Left forelimb (tissue), 1 donor: ENCODE measurements at regions not wholly inside any gene's neighbourhood (a gene's known extent, or its start where the extent isn't known, plus 50 kb on each side); places are given as distances from the start of the nearest gene placed in this dataset.

ENCODE experiments used
- DNase-seq: peaks from one replicate; pipeline ENCODE4 v3.0.0-alpha.2; 2018; ENCODE audit warnings: low spot score

- no peak for DNase-seq
These were observed 130.1 kb upstream of the INHBA start for GRCh38 chr7:41832941-41833340.

DNA sequence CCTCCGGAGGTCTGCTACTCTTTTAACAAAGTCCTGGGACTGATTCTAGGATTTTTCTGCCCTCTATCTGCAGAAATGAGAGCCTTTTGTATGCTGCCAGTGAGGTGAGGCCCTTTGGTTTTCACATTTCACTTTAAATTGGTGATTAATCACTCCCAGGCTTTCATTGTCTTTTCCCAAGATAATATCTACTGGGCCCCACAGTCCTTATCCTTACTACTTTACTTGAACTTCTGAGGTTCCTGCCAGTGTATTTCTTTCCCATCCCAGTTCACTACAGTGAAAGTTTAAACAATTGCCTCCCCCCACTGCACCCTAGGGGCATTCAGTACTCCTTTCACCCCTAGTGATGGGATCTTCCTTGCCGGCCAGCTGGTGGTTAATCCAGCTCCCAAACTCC, 127.4 kb upstream of the INHBA start:
- no peak for DNase-seq

DNA sequence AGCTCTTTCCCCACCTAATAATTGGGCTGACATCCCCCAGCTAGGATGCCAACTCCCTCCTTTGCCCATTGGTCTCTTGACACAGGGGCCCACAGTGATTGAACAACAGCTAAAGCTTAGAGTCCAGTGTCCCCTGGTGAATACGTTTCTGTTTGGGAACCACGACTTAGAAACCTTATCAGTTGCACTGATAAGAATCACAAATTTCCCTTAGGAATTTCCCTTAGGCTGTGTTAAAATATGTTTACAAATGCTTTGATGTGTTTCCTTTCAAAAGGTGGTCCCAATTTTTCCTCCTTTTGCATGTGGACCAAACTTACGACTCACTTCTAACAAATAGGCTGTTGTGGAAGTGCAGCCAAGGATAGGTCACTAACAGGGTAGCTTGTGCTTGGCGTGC, 126.0 kb upstream of the INHBA start:
- no peak for DNase-seq

DNA sequence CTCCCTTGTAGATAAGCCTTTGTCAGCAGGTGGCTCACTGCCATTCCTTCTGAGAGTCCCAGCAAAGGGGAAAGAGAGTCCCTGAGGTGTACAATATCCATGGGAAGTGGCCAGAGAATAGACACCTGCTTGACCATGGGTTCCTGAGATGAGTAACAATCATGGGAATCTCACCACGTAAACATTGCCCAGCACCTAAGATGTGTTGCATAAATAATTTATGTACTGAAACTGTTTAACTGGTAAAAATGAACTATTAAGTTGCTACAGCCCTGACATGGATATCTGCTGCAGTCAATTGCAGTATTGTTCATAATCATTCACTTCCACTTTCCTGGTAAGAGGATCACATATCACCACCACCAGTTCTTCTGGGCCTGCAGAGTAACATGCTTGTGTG, 123.8 kb upstream of the INHBA start:
- no peak for DNase-seq

- DNase-seq, result no peak
These were observed 123.1 kb upstream of the INHBA start for GRCh38 chr7:41825927-41826480.

DNA sequence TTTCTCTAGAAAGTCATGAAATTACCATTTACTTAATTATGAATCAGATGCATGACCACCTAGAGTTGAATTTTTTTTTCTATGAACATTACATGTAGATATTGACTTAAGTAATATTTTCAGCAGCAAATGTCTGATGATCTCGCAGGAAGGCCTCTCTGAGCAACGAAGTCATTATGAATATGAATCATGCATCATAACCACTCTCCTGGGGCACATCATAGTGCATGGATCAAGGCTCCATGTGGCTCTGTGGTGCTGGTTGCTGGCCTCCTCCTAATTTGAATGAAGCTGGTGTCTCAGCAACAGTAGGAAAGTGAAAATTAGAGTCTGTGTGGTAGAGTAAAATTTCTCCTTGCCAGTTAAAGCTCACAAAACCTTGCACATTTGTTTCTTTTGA, 121.4 kb upstream of the INHBA start:
- DNase-seq, result no peak

- no peak for DNase-seq
These were observed 119.4 kb upstream of the INHBA start for GRCh38 chr7:41822259-41822817.

GRCh38 chr7:41821521-41822213, 118.8 kb upstream of the INHBA start:
- DNase-seq, result no peak

DNA sequence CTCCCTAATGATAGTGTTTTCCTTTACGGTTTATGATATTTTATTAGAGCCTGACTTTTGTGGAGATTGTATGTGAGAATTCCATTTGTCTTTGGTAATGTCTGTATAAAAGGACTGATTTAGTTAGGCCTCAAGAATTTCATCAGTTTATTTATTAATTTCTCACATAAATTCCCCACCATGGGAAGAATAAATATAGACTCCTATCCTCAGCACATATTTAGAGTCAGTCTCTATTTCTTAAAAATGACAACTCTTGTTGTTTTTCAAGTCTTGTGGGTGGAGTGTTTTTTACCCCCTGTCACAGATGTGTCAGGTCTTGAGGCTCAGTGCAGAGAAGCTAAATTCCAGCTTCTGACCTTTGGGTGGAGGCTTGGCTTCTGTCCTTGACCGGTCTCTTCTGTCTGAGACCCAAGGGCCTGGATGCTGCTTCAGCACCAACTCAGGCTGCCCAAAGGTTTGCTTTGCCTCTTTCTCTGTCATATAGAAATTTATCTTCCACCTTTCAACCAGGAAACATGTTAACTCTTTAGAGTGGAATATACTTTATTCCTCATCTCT, 117.3 kb upstream of the INHBA start:
- no peak for DNase-seq

GRCh38 chr7:41819645-41820044, 116.8 kb upstream of the INHBA start:
- no peak for DNase-seq

DNA sequence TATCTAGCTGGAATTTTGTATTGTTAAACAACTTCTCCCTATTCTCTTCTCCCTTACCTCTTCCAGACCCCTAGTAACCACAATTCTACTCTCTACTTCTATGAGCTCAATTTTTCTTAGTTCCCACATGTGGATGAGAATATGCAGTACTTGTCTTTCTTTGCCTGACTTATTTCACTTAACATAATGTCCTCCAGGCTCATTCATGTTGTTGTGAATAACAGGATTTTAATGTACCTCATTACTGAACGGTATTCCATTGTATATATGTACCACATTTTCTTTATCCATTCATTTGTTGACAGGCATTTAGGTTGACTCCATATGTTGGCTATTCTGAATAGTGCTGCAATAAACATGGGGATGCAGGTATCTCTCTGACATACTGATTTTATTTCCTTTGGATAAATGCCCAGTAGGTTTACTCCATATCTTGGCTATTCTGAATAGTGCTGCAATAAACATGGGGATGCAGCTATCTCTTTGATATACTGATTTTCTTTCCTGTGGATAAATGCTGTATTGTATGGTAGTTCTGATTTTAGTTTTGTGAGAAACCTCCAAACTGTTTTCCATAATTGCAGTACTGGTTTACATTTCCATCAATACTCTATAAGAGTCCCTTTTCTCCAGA, 116.0 kb upstream of the INHBA start:
- no peak for DNase-seq

GRCh38 chr7:41817386-41817785, 114.5 kb upstream of the INHBA start:
- DNase-seq, result no peak

DNA sequence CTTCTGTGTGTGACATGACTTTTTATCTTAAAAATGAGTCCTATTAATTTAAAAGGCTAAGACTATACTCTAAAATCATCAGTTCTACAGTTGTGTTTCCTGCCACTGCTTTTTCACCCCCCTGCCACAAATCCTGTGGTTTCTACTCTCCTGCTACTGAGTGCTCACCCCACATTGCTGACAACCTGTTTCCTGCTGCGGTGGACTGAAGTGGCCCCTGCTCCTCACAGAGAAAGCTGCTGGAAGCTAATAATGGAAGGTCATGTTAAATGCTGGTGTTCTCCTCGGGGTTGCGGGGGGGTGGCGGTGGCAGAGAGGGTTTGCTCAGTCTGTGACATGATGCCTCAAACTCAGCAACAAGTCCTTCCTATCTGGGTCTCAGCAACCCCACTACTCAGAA, 113.2 kb upstream of the INHBA start:
- no peak for DNase-seq

DNA sequence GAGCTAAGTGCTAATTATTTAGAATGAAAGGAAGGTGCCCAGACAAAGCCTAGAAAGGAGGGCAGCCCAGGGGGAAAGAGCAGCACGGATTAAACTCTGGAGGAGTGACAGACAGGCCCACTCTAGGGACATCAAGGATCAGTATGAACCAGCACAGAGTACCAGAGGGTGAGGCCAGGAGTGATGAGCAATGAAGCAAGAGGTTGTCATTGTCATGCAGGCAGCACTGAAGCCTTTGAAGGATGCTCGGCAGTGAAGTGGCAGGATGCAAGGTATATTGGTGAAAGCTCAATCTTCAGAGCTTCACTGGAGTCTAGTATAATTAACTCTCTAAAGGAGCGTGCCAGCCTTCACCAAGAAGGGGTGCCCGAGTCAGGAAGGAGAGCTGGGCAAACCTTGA, 112.0 kb upstream of the INHBA start:
- DNase-seq, result no peak

DNA sequence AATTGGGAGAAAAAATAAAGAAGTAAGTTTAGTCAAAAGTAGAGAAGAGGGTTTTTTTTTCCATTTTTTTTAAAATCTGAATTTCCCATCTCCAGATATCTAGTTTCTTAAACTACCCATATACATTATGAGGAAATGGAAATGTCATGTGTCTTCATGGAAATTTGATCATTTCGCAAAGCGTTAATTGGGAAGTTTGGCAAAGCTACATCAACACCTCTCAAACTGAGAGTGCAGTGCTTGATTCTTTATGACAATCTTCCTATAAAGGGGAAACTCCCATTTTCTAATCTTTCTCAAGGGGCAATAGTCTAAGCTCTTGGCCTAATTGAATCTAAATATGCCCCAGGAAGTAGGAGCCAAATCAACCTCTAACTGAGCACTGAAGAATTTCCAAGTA, 110.4 kb upstream of the INHBA start:
- DNase-seq, result no peak

- no peak for DNase-seq
These were observed 109.1 kb upstream of the INHBA start for GRCh38 chr7:41811941-41812340.

GRCh38 chr7:41809940-41810576, 107.2 kb upstream of the INHBA start:
- DNase-seq, result no peak

GRCh38 chr7:41809529-41809939, 106.6 kb upstream of the INHBA start:
- DNase-seq, result no peak

DNA sequence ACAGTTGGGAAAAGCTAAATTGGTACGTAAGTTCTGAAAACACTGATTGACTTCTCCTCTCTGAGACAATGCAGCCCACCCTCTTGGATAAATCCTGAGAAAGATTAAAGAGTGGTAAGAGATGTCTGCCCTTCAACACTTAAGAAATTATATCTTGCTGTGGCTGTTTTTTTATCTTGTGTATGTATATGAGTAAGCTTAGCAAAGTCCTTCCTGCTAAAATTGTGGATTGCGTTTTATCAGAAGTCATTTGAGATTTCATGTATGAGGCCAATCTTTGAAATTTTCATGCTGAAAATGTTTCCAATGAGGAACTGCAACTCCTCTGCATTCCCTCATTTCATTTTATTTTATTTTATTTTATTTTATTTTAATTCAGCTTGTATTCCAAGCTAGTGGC, 106.2 kb upstream of the INHBA start:
- DNase-seq, result no peak

GRCh38 chr7:41808541-41808940, 105.7 kb upstream of the INHBA start:
- no peak for DNase-seq

- no peak for DNase-seq
These were observed 100.7 kb upstream of the INHBA start for GRCh38 chr7:41803569-41803968.

GRCh38 chr7:41796331-41796730, 93.4 kb upstream of the INHBA start:
- DNase-seq, result no peak
